PC-9 (cell line): ENCODE measurements at regions not wholly inside any gene's neighbourhood (a gene's known extent, or its start where the extent isn't known, plus 50 kb on each side); places are given as distances from the start of the nearest gene placed in this dataset.

Experiments used
- BruUV-seq: library from RNA; stranded (reverse); fragments of 400-500 nt; replicated peaks from 2 replicates; lab custom pipeline; 2021; lab: Mats Ljungman, UMichigan
- CTCF ChIA-PET: fragments of 300-600 bp; sonication (Branson Sonifier 250); formaldehyde crosslinking; loops from one replicate; lab custom pipeline; 2022; ENCODE audit warnings: antibody characterized with exemption; lab: Charles Lee
- POLR2A ChIA-PET: fragments of 300-600 bp; sonication (Branson Sonifier 250); formaldehyde crosslinking; loops from one replicate; lab custom pipeline; 2022; ENCODE audit warnings: antibody characterized with exemption; ENCODE audit not compliant: unreplicated experiment; lab: Charles Lee
- DNase-seq, 2 experiments: peaks; one replicate each; pipeline versions ENCODE4 v3.0.0 to v3.0.0-alpha.2; 2015 to 2022; ENCODE audit warnings: mixed read lengths in 1 of 2
- H2AFZ ChIP-seq: fragments of 200-600 bp; sonication (generic); 2 replicates; pipeline ENCODE4 v1.8.1; 2017; ENCODE audit warnings: antibody characterized with exemption
- H3F3A ChIP-seq: fragments of 200-600 bp; sonication (generic); 2 replicates; pipeline ENCODE4 v1.8.1; 2017; ENCODE audit warnings: antibody characterized with exemption, mild to moderate bottlenecking, low read depth; ENCODE audit not compliant: insufficient read depth
- H3K27ac ChIP-seq: fragments of 200-600 bp; sonication (generic); 2 replicates; pipeline ENCODE4 v1.6.1; 2016; ENCODE audit warnings: mixed run types
- H3K27me3 ChIP-seq: fragments of 200-600 bp; sonication (generic); 2 replicates; pipeline ENCODE4 v1.6.1; 2016; ENCODE audit warnings: low read depth, mixed run types; ENCODE audit not compliant: insufficient read depth
- H3K36me3 ChIP-seq: fragments of 200-600 bp; sonication (generic); 2 replicates; pipeline ENCODE4 v1.6.1; 2016; ENCODE audit warnings: low read depth, mixed run types
- H3K4me1 ChIP-seq: fragments of 200-600 bp; sonication (generic); replicated peaks from 2 replicates; pipeline ENCODE4 v1.6.1; 2016; ENCODE audit warnings: mixed run types; ENCODE audit not compliant: insufficient read depth
- H3K4me2 ChIP-seq: fragments of 200-600 bp; sonication (generic); 2 replicates; pipeline ENCODE4 v1.6.1; 2017; ENCODE audit warnings: mixed run types
- H3K4me3 ChIP-seq: fragments of 200-600 bp; sonication (generic); 2 replicates; pipeline ENCODE4 v1.6.1; 2016; ENCODE audit warnings: mixed run types
- H3K79me2 ChIP-seq: fragments of 200-600 bp; sonication (generic); 2 replicates; pipeline ENCODE4 v1.6.1; 2017; ENCODE audit warnings: low read depth, mixed run types
- H3K9me2 ChIP-seq: fragments of 200-600 bp; sonication (generic); 2 replicates; pipeline ENCODE4 v1.8.1; 2017; ENCODE audit warnings: mild to moderate bottlenecking; ENCODE audit not compliant: insufficient read depth
- H3K9me3 ChIP-seq: fragments of 200-600 bp; sonication (generic); 2 replicates; pipeline ENCODE4 v1.8.1; 2016; ENCODE audit warnings: low read depth; ENCODE audit not compliant: insufficient read depth
- H4K20me1 ChIP-seq: fragments of 200-600 bp; sonication (generic); 2 replicates; pipeline ENCODE4 v1.8.1; 2017; ENCODE audit not compliant: insufficient read depth
- CTCF ChIP-seq: fragments of 200-600 bp; sonication (generic); conservative IDR thresholded peaks from 2 replicates; pipeline ENCODE4 v1.6.1; 2017; ENCODE audit warnings: mixed run types, antibody characterized with exemption, mild to moderate bottlenecking, moderate library complexity
- EZH2 ChIP-seq: fragments of 200-600 bp; sonication (generic); IDR thresholded peaks from 2 replicates; pipeline ENCODE4 v1.8.0; 2017; ENCODE audit warnings: antibody characterized with exemption, low read depth
- intact Hi-C: fragments of 100-400 bp; cut with micrococcal nuclease; formaldehyde crosslinking; loops from one replicate; pipeline ENCODE4 v1.10.0; 2022; ENCODE audit not compliant: unreplicated experiment

- intact Hi-C loops = no loop called here
- H2AFZ ChIP-seq = no peak overlapping the region
- CTCF ChIA-PET = no interaction called here
These were observed 210.5 kb downstream of the GADD45G start for GRCh38 chr9:89815061-89815902.

DNA sequence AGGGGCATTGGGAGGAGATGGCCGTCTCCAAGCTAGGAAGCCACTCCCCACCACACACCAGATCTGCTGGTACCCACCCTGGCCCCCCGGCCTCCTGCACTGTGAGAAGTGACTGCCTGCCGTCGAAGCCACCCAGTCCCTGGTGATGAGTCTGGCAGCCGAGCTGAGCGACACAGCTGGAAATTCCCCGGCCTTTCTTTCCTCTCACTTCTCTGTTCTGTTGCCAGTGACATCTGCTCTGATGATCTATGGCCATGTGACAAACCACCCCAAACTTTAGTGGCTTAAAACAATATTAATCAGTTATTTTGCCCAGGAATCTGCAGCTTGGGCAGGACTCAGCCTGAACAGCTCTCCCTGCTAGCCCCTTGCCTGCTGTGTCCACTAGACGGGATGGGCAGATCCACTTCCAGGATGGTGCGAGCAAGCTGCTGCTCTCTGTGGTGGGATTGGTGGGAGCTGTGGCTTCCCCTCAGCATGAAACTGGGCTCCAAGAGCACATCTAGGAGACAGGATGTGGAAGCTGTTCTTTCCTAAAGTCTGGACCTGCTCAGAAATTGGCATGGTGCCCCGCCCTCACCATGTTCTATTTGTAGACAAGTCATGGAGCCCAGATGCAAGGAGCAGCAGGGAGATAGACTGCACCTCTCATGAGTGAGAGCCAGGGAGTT lies 211.2 kb downstream of the GADD45G start:
- DNase-seq = no peak
- no peaks in the 10 kb centered on the region for H3K4me1 ChIP-seq
- no peak overlapping the region for H3K27ac ChIP-seq
- H3K9me2 ChIP-seq = no peaks in the 10 kb centered on the region
- H3K36me3 ChIP-seq = no peaks in the 10 kb centered on the region
- TF ChIP-seq CTCF (no peak), EZH2 (no peak)
- intact Hi-C loops = no loop called here
- no peak overlapping the region for H3K4me3 ChIP-seq
- no peaks in the 10 kb centered on the region for H3K9me3 ChIP-seq
- peaks cover 93% of the 10 kb centered on the region for H3K27me3 ChIP-seq
- no peak overlapping the region for H3K4me2 ChIP-seq
- POLR2A ChIA-PET = no interaction called here
- H2AFZ ChIP-seq = no peak overlapping the region
- no peaks in the 10 kb centered on the region for H3F3A ChIP-seq
- no peaks in the 10 kb centered on the region for H3K79me2 ChIP-seq
- no peaks in the 10 kb centered on the region for H4K20me1 ChIP-seq
- CTCF ChIA-PET = no interaction called here
- BruUV-seq = no TSS peak

More at GRCh38 chr9:89815061-89815902, 210.5 kb downstream of the GADD45G start:
- no peaks in the 10 kb centered on the region for H3K36me3 ChIP-seq
- no peaks in the 10 kb centered on the region for H3F3A ChIP-seq
- H3K9me3 ChIP-seq = no peaks in the 10 kb centered on the region
- no peak overlapping the region for H3K4me3 ChIP-seq
- BruUV-seq = no TSS peak
- no peak for DNase-seq
- H4K20me1 ChIP-seq = no peaks in the 10 kb centered on the region
- peaks cover 93% of the 10 kb centered on the region for H3K27me3 ChIP-seq
- H3K4me1 ChIP-seq = no peaks in the 10 kb centered on the region
- H3K4me2 ChIP-seq = no peak overlapping the region
- POLR2A ChIA-PET = no interaction called here
- H3K27ac ChIP-seq = no peak overlapping the region
- H3K9me2 ChIP-seq = no peaks in the 10 kb centered on the region
- no peaks in the 10 kb centered on the region for H3K79me2 ChIP-seq
- TF ChIP-seq EZH2 = no peak
- TF ChIP-seq CTCF = no peak

DNA sequence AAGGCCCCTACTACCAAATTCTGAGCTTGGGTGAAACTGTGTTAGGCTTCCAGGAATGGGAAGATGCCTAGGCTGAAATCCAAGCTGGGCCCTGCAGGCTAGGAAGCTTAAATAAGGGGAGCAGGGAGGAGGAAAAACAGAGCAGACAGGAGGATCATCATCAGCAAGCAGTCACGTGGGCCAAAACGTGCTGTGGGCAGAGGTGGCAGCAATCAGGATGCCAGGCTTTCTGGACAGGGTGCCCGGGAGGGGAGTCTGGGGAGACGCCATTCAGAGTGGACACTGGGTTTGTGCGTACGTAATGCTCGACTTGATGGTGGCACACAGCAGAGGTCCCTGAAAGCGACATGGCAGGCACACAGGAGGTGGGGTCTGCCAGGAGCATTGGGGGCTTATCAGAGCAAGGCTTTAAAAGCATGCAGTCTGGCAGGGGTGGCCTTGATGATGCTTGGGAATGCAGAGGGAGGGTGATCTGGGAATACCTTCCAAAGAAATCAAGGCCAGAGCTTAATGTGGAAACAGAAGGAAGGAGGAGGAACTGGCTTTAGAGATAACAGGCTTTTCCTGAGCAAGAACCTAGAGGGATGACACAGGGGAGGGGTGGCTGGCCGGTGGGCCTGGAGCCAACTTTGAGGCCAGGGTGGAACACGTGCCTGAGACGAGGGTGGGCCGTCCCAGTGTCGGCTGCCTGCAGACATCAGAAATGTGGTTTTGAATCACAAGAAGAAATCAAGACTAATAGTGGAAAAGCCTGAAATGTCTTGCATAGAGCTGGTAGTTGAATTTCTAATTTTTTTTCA lies 212.5 kb downstream of the GADD45G start:
- intact Hi-C loops = no loop called here
- H3K9me3 ChIP-seq = no peaks in the 10 kb centered on the region
- H3F3A ChIP-seq = no peaks in the 10 kb centered on the region
- H3K9me2 ChIP-seq = no peaks in the 10 kb centered on the region
- no peak for DNase-seq
- no TSS peak for BruUV-seq
- TF ChIP-seq EZH2 (no peak), CTCF (no peak)
- no peak overlapping the region for H3K27ac ChIP-seq
- POLR2A ChIA-PET = no interaction called here
- no peaks in the 10 kb centered on the region for H3K36me3 ChIP-seq
- H3K27me3 ChIP-seq = peaks cover 90% of the 10 kb centered on the region
- CTCF ChIA-PET = no interaction called here
- no peak overlapping the region for H2AFZ ChIP-seq
- H4K20me1 ChIP-seq = no peaks in the 10 kb centered on the region
- no peaks in the 10 kb centered on the region for H3K4me1 ChIP-seq
- H3K4me2 ChIP-seq = no peak overlapping the region
- no peaks in the 10 kb centered on the region for H3K79me2 ChIP-seq
- no peak overlapping the region for H3K4me3 ChIP-seq
